Left lung (tissue), 4 donors: ENCODE measurements at regions not wholly inside any gene's neighbourhood (a gene's known extent, or its start where the extent isn't known, plus 50 kb on each side); places are given as distances from the start of the nearest gene placed in this dataset.

Experiments
- ATAC-seq: fragments of 200-7000 bp; cut with Tn5 transposase; one replicate; pipeline ENCODE4 v1.9.1; 2020; ENCODE audit warnings: moderate library complexity
- DNase-seq, 4 donors: peaks; one replicate each; pipeline ENCODE4 v3.0.0-alpha.2; 2013 to 2020
- H3K27ac ChIP-seq, 2 donors: fragments of 200-600 bp; sonication (generic) in 1 of 2; one replicate each; pipeline versions ENCODE4 v1.5.0 to v1.8.0; 2020 to 2021
- H3K27me3 ChIP-seq, 2 donors: fragments of 200-600 bp; sonication (generic) in 1 of 2; one replicate each; pipeline versions ENCODE4 v1.5.0 to v1.8.0; 2020 to 2021
- H3K36me3 ChIP-seq, 2 donors: fragments of 200-600 bp; sonication (generic) in 1 of 2; one replicate each; pipeline versions ENCODE4 v1.5.0 to v1.8.0; 2020 to 2021
- H3K4me1 ChIP-seq, 2 donors: fragments of 200-600 bp; one replicate each; pipeline ENCODE4 v1.8.0; 2021
- H3K4me3 ChIP-seq, 2 donors: fragments of 200-600 bp; sonication (generic) in 1 of 2; one replicate each; pipeline versions ENCODE4 v1.5.0 to v1.8.0; 2020 to 2021; ENCODE audit warnings: mild to moderate bottlenecking in 1 of 2
- H3K9me3 ChIP-seq, 2 donors: fragments of 200-600 bp; sonication (generic) in 1 of 2; one replicate each; pipeline versions ENCODE4 v1.5.0 to v1.8.0; 2020 to 2021
- intact Hi-C, 2 donors: fragments of 100-400 bp; cut with DNase I; formaldehyde crosslinking; loops; one replicate each; pipeline versions ENCODE4 v1.11.2 to v1.14.2; 2022
- TF ChIP-seq, protein P1 (sequence below), 2 donors: fragments of 200-600 bp; sonication (generic) in 1 of 2; IDR thresholded peaks; one replicate each; pipeline versions ENCODE4 v1.5.0 to v1.8.0; 2021; ENCODE audit warnings: antibody characterized with exemption in 2 of 2
- donor health status: DM: no; HTN: yes; CAD: no.
- donor health status: DM: no; HTN: no; CAD: no.

DNA sequence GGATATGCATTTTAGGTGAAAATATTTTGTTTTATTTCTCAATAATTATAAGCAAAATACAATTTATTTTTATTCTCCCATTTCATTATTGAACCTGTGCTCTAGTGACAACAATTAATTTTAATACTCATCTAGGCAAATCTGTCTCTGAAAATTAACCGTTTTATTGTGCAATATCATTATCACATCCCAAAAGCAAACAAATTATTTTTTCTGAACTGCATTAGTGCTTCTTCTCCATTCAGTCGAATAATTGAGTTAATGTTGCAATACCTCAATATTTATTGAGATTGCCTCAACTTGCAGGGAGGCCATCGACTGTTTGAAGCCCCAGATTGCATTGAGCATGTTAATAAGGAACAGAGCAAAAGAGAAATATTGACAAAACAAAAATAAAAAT, 303.2 kb upstream of the LRFN5 start:
- no peak overlapping the region for H3K27ac ChIP-seq
- no peaks in the 10 kb centered on the region for H3K36me3 ChIP-seq
- no peak for DNase-seq
- TF ChIP-seq, protein P1, sequence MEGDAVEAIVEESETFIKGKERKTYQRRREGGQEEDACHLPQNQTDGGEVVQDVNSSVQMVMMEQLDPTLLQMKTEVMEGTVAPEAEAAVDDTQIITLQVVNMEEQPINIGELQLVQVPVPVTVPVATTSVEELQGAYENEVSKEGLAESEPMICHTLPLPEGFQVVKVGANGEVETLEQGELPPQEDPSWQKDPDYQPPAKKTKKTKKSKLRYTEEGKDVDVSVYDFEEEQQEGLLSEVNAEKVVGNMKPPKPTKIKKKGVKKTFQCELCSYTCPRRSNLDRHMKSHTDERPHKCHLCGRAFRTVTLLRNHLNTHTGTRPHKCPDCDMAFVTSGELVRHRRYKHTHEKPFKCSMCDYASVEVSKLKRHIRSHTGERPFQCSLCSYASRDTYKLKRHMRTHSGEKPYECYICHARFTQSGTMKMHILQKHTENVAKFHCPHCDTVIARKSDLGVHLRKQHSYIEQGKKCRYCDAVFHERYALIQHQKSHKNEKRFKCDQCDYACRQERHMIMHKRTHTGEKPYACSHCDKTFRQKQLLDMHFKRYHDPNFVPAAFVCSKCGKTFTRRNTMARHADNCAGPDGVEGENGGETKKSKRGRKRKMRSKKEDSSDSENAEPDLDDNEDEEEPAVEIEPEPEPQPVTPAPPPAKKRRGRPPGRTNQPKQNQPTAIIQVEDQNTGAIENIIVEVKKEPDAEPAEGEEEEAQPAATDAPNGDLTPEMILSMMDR (IDR thresholded peaks at IDR 0.05): no peak
- H3K4me3 ChIP-seq: no peak overlapping the region
- H3K9me3 ChIP-seq: no peaks in the 10 kb centered on the region
- H3K27me3 ChIP-seq: no peaks in the 10 kb centered on the region
- no peak for ATAC-seq
- intact Hi-C loops: no loop called here
- H3K4me1 ChIP-seq: no peaks in the 10 kb centered on the region

DNA sequence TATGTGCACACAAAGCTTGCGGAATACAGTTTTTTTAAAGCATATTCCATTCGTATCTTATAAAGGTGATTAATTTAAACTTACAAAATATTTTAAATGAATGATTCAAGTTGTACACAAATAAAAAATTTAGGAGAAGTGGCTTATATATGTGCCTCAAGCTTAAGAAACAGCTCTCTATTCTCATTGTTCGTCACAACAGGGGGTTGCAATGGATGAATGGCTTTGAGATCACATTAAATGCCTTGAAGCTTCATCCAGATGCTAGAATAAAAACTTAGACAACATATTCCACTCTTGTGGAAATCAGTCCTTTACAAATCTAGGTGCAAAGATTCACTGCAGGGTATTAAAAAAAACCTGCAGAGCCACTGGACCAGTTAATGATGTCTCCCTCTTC, 303.9 kb upstream of the LRFN5 start:
- ATAC-seq: no peak
- TF ChIP-seq, protein P1 (IDR thresholded peaks at IDR 0.05): no peak
- H3K9me3 ChIP-seq: no peaks in the 10 kb centered on the region
- no peaks in the 10 kb centered on the region for H3K4me1 ChIP-seq
- no peaks in the 10 kb centered on the region for H3K36me3 ChIP-seq
- H3K27me3 ChIP-seq: no peaks in the 10 kb centered on the region
- intact Hi-C loops: no loop called here
- H3K4me3 ChIP-seq: no peak overlapping the region
- DNase-seq: no peak
- no peak overlapping the region for H3K27ac ChIP-seq

- intact Hi-C loops: no loop called here
- TF ChIP-seq, protein P1 (IDR thresholded peaks at IDR 0.05): no peak
- no peaks in the 10 kb centered on the region for H3K9me3 ChIP-seq
- no peaks in the 10 kb centered on the region for H3K36me3 ChIP-seq
- no peaks in the 10 kb centered on the region for H3K4me1 ChIP-seq
- no peak overlapping the region for H3K4me3 ChIP-seq
- no peak overlapping the region for H3K27ac ChIP-seq
- ATAC-seq (no peak), DNase-seq (no peak)
- no peaks in the 10 kb centered on the region for H3K27me3 ChIP-seq
These were observed 306.8 kb upstream of the LRFN5 start for GRCh38 chr14:41299924-41300323.

GRCh38 chr14:41298328-41298690, 308.4 kb upstream of the LRFN5 start:
- H3K36me3 ChIP-seq: no peaks in the 10 kb centered on the region
- no peak overlapping the region for H3K27ac ChIP-seq
- H3K4me3 ChIP-seq: no peak overlapping the region
- H3K4me1 ChIP-seq: no peaks in the 10 kb centered on the region
- TF ChIP-seq, protein P1 (IDR thresholded peaks at IDR 0.05): no peak
- ATAC-seq: no peak
- no peaks in the 10 kb centered on the region for H3K27me3 ChIP-seq
- no peak for DNase-seq
- intact Hi-C loops: no loop called here
- no peaks in the 10 kb centered on the region for H3K9me3 ChIP-seq

GRCh38 chr14:41297576-41298327, 308.9 kb upstream of the LRFN5 start:
- Histone ChIP-seq H3K27me3 (no peaks in the 10 kb centered on the region), H3K27ac (no peak overlapping the region), H3K9me3 (no peaks in the 10 kb centered on the region), H3K4me1 (no peaks in the 10 kb centered on the region), H3K36me3 (no peaks in the 10 kb centered on the region), H3K4me3 (no peak overlapping the region)
- intact Hi-C loops: no loop called here
- TF ChIP-seq, protein P1 (IDR thresholded peaks at IDR 0.05): no peak
- ATAC-seq: no peak
- no peak for DNase-seq
